SH-SY5Y (cell line): ENCODE measurements at regions not wholly inside any gene's neighbourhood (a gene's known extent, or its start where the extent isn't known, plus 50 kb on each side); places are given as distances from the start of the nearest gene placed in this dataset.

ENCODE experiments used
- GATA2 ChIP-seq: IDR thresholded peaks from 2 replicates; pipeline ENCODE4 v1.6.1; 2011; ENCODE audit warnings: mild to moderate bottlenecking, low read depth, low read length
- GATA3 ChIP-seq: IDR thresholded peaks from 2 replicates; pipeline ENCODE4 v1.6.1; 2011; ENCODE audit warnings: low read depth, mild to moderate bottlenecking, low read length, moderate library complexity

GRCh38 chr10:35696392-35697287, 54.5 kb upstream of the FZD8 start:
- no peak for TF ChIP-seq GATA2
- no peak for TF ChIP-seq GATA3
